HepG2 (cell line): ENCODE measurements at regions not wholly inside any gene's neighbourhood (a gene's known extent, or its start where the extent isn't known, plus 50 kb on each side); places are given as distances from the start of the nearest gene placed in this dataset.

ENCODE experiments used
- FOXO4 ChIP-seq: sonication (generic); formaldehyde crosslinking; conservative IDR thresholded peaks from 2 replicates; pipeline ENCODE4 v1.8.1; 2023; ENCODE audit warnings: missing genetic modification reagents
- HNF4A ChIP-seq: sonication (generic); formaldehyde crosslinking; IDR thresholded peaks from 2 replicates; pipeline ENCODE4 v1.4.0; 2020; ENCODE audit warnings: missing genetic modification reagents
- HNRNPUL1 ChIP-seq: fragments of 200-400 bp; formaldehyde crosslinking; IDR thresholded peaks from 2 replicates; pipeline ENCODE4 v1.6.1; 2017; ENCODE audit warnings: low read depth, mild to moderate bottlenecking, low read length, moderate library complexity
- REST ChIP-seq, 2 experiments: IDR thresholded peaks; 2 replicates each; pipeline ENCODE4 v1.6.1; 2011 to 2012; ENCODE audit warnings: low read length in 2 of 2, borderline replicate concordance in 1 of 2, low read depth in 1 of 2, mild to moderate bottlenecking in 1 of 2, moderate library complexity in 1 of 2
- STAT6 ChIP-seq: sonication (generic); formaldehyde crosslinking; IDR thresholded peaks from 2 replicates; pipeline ENCODE4 v1.4.0; 2020; ENCODE audit warnings: missing genetic modification reagents, mild to moderate bottlenecking, borderline replicate concordance
- TARDBP ChIP-seq: sonication (generic); formaldehyde crosslinking; IDR thresholded peaks from 2 replicates; pipeline ENCODE4 v1.8.0; 2022; ENCODE audit warnings: mild to moderate bottlenecking, missing genetic modification reagents
- UBTF ChIP-seq: sonication (generic); formaldehyde crosslinking; IDR thresholded peaks from 2 replicates; pipeline ENCODE4 v1.4.0; 2020; ENCODE audit warnings: mild to moderate bottlenecking, missing genetic modification reagents
- ZNF430 ChIP-seq: sonication (generic); formaldehyde crosslinking; IDR thresholded peaks from 2 replicates; pipeline ENCODE4 v1.9.0; 2021; ENCODE audit warnings: mild to moderate bottlenecking, missing genetic modification reagents
- ZNF776 ChIP-seq: sonication (generic); formaldehyde crosslinking; IDR thresholded peaks from 2 replicates; pipeline ENCODE4 v1.4.0; 2020; ENCODE audit warnings: mild to moderate bottlenecking, missing genetic modification reagents
- TF ChIP-seq, protein P1 (sequence below): sonication (generic); formaldehyde crosslinking; IDR thresholded peaks from 2 replicates; pipeline ENCODE4 v1.4.0; 2020; ENCODE audit warnings: missing genetic modification reagents, borderline replicate concordance
- TF ChIP-seq, protein P2 (sequence below): sonication (generic); formaldehyde crosslinking; IDR thresholded peaks from 2 replicates; pipeline ENCODE4 v1.9.0; 2021; ENCODE audit warnings: missing genetic modification reagents, mild to moderate bottlenecking, borderline replicate concordance

GRCh38 chr16:14364386-14365199, 265.5 kb downstream of the PARN start (continued):
- peak; percentile 75 for TF ChIP-seq HNF4A (CRISPR knock-in tag)
- TF ChIP-seq HNRNPUL1, result no peak
- TF ChIP-seq, protein P1, sequence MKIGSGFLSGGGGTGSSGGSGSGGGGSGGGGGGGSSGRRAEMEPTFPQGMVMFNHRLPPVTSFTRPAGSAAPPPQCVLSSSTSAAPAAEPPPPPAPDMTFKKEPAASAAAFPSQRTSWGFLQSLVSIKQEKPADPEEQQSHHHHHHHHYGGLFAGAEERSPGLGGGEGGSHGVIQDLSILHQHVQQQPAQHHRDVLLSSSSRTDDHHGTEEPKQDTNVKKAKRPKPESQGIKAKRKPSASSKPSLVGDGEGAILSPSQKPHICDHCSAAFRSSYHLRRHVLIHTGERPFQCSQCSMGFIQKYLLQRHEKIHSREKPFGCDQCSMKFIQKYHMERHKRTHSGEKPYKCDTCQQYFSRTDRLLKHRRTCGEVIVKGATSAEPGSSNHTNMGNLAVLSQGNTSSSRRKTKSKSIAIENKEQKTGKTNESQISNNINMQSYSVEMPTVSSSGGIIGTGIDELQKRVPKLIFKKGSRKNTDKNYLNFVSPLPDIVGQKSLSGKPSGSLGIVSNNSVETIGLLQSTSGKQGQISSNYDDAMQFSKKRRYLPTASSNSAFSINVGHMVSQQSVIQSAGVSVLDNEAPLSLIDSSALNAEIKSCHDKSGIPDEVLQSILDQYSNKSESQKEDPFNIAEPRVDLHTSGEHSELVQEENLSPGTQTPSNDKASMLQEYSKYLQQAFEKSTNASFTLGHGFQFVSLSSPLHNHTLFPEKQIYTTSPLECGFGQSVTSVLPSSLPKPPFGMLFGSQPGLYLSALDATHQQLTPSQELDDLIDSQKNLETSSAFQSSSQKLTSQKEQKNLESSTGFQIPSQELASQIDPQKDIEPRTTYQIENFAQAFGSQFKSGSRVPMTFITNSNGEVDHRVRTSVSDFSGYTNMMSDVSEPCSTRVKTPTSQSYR (CRISPR knock-in tag), result peak; percentile 75; the same call in 1 of the 2 replicates
- TF ChIP-seq REST (IDR thresholded peaks at IDR 0.05; ENCODE audit: borderline replicate concordance in 1 of 2, low read depth in 1 of 2, low read length in 2 of 2), result peak in 1 of 2 experiments; percentile 63; a peak in 1 of 4 replicates
- peak; percentile 66 for TF ChIP-seq UBTF (CRISPR knock-in tag)
- TF ChIP-seq ZNF776 (CRISPR knock-in tag), result no peak
- TF ChIP-seq STAT6 (CRISPR knock-in tag), result peak; percentile 98; the same call in 1 of the 2 replicates
- TF ChIP-seq, protein P2, sequence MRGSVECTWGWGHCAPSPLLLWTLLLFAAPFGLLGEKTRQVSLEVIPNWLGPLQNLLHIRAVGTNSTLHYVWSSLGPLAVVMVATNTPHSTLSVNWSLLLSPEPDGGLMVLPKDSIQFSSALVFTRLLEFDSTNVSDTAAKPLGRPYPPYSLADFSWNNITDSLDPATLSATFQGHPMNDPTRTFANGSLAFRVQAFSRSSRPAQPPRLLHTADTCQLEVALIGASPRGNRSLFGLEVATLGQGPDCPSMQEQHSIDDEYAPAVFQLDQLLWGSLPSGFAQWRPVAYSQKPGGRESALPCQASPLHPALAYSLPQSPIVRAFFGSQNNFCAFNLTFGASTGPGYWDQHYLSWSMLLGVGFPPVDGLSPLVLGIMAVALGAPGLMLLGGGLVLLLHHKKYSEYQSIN (CRISPR knock-in tag), result no peak
- TF ChIP-seq TARDBP (CRISPR knock-in tag), result peak; percentile 99
- TF ChIP-seq ZNF430, result peak; percentile 99
- TF ChIP-seq FOXO4 (CRISPR knock-in tag), result 0 out of 2 replicates have a peak, but pooled peaks have one; percentile 69
